Heart right ventricle (tissue), 16 donors: ENCODE measurements at regions not wholly inside any gene's neighbourhood (a gene's known extent, or its start where the extent isn't known, plus 50 kb on each side); places are given as distances from the start of the nearest gene placed in this dataset.

Experiments used
- ATAC-seq, 8 donors: fragments of 200-7000 bp; cut with Tn5 transposase; one replicate each; pipeline ENCODE4 v1.9.1; 2020; ENCODE audit warnings: mild to moderate bottlenecking in 8 of 8, moderate library complexity in 8 of 8, moderate number of reproducible peaks in 1 of 8
- DNase-seq, 2 donors: peaks; one replicate each; pipeline ENCODE4 v3.0.0-alpha.2; 2020
- H3K27ac ChIP-seq, 10 donors: fragments of 200-600 bp; sonication (generic) in 2 of 10; one replicate each; pipeline versions ENCODE4 v1.5.0 to v1.8.0; 2020 to 2022; ENCODE audit warnings: mild to moderate bottlenecking in 3 of 10
- H3K27me3 ChIP-seq, 7 donors: fragments of 200-600 bp; one replicate each; pipeline ENCODE4 v1.8.0; 2021 to 2022; ENCODE audit warnings: mild to moderate bottlenecking in 2 of 7
- H3K36me3 ChIP-seq, 9 donors: fragments of 200-600 bp; sonication (generic) in 1 of 9; one replicate each; pipeline versions ENCODE4 v1.5.0 to v1.8.0; 2020 to 2022; ENCODE audit warnings: mild to moderate bottlenecking in 2 of 9
- H3K4me1 ChIP-seq, 9 donors: fragments of 200-600 bp; sonication (generic) in 1 of 9; one replicate each; pipeline versions ENCODE4 v1.5.0 to v1.8.0; 2020 to 2022; ENCODE audit warnings: mild to moderate bottlenecking in 4 of 9
- H3K4me3 ChIP-seq, 10 donors: fragments of 200-600 bp; sonication (generic) in 2 of 10; one replicate each; pipeline versions ENCODE4 v1.5.0 to v1.8.0; 2020 to 2022; ENCODE audit warnings: mild to moderate bottlenecking in 7 of 10, moderate library complexity in 2 of 10
- H3K9me3 ChIP-seq, 11 donors: fragments of 200-600 bp in 10 of 11; sonication (generic) in 2 of 11; one replicate each; pipeline versions ENCODE4 v1.5.0 to v1.8.0; 2013 to 2022; ENCODE audit warnings: mild to moderate bottlenecking in 2 of 11, control low read depth in 1 of 11, moderate library complexity in 1 of 11
- WGBS, 2 donors: extraction: QIAGEN DNeasy Blood & Tissue Kit; methylation state at CpG; one replicate each; pipeline ENCODE4 v1.1.7; 2013; ENCODE audit warnings: inconsistent platforms in 1 of 2; 5-methylcytosine and 5-hydroxymethylcytosine counted together
- intact Hi-C, 10 donors: fragments of 100-400 bp; cut with DNase I; formaldehyde crosslinking; loops; one replicate each; pipeline versions ENCODE4 v1.11.1 to v1.14.2; 2022
- TF ChIP-seq, protein P1 (sequence below), 9 donors: fragments of 200-600 bp; sonication (generic) in 2 of 9; IDR thresholded peaks; one replicate each; pipeline versions ENCODE4 v1.5.0 to v1.8.0; 2021 to 2022; ENCODE audit warnings: antibody characterized with exemption in 9 of 9, mild to moderate bottlenecking in 5 of 9, moderate library complexity in 1 of 9
- donor health status: Arrhythmogenic right ventricular cardiomyopathy.
- donor health status: ischemic (EF 13 %, LVEDD 7.1; RV severe dilation, severe dysfunction).
- donor health status: healthy with polysubstance abuse.
- donor health status: DM: no; HTN: yes; CAD: no.
- donor health status: DM: no; HTN: no; CAD: no.
- donor health status: ischemic (EF 25% LVEDD 6.9; RV normal size, moderate dysfunction).
- donor health status: ischemic (EF 25% LVEDD 5.7; RV mildly dilated, moderate dysfunction).
- donor health status: healthy.
- donor health status: DM: yes; HTN: yes; CAD: no.
- donor health status: Ischemic cardiomyopathy.
- donor health status: ischemic (EF 35%, LVEDD 5.7; RV mildly dilated, moderate dysfunction).
- donor health status: nonischemic (EF 11% LVEDD 7.7; RV severe dilation, severe dysfunction).
- donor health status: DM: yes; HTN: yes; CAD: no.
- donor health status: PGD.
- donor health status: ischemic (EF 29% LVEDD 5.4; RV normal size, mild dysfunction).
- donor health status: nonischemic (EF 23%, LVEDD 6.1; RV moderate dilation, normal function).

DNA sequence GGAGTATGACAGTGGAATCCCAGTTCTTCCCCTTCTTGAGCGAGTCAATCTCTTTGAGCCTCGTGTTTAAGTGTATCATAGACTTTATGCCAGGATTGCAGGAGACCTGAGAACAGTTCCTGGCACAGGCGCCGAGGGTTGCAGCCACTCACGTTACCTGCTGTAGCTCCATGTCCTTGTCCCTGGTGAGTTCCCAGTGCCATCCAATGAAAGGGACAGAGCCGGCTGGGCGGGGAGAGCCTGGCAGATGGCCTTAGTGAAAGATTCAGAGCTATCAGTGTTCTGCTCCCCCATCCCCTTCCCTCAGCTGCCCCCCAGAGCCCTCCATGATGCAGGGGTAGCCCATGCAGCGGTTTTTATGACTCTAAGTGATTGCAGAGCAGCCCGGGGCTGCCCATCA is 554.0 kb downstream of the BNC2 start:
- Histone ChIP-seq H3K4me1 (peaks cover 0 to 15% (median 0%) of the 10 kb centered on the region in 9 donors), H3K27ac (peak overlapping the region in 1 of 10 donors; percentile 27), H3K36me3 (no peaks in the 10 kb centered on the region), H3K27me3 (peaks cover 0 to 7% (median 0%) of the 10 kb centered on the region in 7 donors), H3K9me3 (peaks cover 0 to 7% (median 0%) of the 10 kb centered on the region in 11 donors), H3K4me3 (no peak overlapping the region)
- TF ChIP-seq, protein P1, sequence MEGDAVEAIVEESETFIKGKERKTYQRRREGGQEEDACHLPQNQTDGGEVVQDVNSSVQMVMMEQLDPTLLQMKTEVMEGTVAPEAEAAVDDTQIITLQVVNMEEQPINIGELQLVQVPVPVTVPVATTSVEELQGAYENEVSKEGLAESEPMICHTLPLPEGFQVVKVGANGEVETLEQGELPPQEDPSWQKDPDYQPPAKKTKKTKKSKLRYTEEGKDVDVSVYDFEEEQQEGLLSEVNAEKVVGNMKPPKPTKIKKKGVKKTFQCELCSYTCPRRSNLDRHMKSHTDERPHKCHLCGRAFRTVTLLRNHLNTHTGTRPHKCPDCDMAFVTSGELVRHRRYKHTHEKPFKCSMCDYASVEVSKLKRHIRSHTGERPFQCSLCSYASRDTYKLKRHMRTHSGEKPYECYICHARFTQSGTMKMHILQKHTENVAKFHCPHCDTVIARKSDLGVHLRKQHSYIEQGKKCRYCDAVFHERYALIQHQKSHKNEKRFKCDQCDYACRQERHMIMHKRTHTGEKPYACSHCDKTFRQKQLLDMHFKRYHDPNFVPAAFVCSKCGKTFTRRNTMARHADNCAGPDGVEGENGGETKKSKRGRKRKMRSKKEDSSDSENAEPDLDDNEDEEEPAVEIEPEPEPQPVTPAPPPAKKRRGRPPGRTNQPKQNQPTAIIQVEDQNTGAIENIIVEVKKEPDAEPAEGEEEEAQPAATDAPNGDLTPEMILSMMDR (IDR thresholded peaks at IDR 0.05): no peak
- no peak for DNase-seq
- ATAC-seq: no peak
- intact Hi-C loops: no loop called here
- 83 to 86% methylated on average over 9 of the region's 9 CpGs for WGBS, 2 donors

DNA sequence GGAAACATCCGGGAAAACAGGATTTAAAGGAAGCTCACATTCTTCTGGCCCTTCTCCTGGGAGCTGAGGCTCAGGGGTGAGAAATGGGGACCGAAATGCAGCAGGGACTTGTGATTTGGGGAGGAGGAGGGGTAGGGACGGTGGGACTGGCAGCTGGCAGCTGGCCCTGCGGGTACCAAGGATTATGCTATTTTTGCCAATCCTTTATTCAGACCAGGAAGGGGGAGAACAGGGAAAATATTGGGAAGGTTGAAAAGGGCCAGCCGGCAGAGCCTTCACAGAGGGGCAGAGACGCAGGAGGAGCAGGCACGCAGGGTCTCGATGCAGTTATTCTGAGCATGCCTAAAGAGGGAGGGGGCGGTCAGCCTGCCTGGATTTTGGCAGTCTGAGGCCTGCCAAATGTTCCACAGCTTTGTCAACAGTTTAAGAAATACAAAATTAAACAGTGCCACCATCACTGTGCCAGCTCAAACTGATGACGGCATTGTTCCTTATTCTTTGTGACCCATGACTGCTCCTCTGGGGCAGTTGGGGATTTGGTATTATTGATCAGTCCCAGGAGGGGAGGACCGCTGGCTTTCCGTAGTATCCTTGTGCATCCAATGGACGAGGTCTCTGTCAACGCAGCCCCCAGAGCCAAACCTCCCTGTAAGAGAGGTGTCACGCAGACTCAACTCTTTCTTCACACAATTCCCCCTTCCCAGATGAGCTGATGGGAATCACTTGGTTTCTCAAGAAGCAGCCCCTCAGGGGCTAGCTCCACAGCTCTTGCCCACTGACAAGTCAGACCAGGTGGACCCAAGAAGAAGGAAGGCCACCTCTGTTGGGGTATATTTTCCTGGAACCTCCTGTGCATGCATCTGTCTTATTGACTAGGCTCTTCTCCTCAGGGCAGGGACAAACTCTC is 553.3 kb downstream of the BNC2 start:
- ATAC-seq: no peak
- Histone ChIP-seq H3K36me3 (no peaks in the 10 kb centered on the region), H3K4me3 (no peak overlapping the region), H3K4me1 (peaks cover 0 to 22% (median 0%) of the 10 kb centered on the region in 9 donors), H3K27ac (no peak overlapping the region), H3K9me3 (peaks cover 0 to 7% (median 0%) of the 10 kb centered on the region in 11 donors), H3K27me3 (peaks cover 0 to 7% (median 0%) of the 10 kb centered on the region in 7 donors)
- DNase-seq: no peak
- TF ChIP-seq, protein P1 (IDR thresholded peaks at IDR 0.05): no peak
- intact Hi-C loops: no loop called here
- 73 to 74% methylated on average over 15 of the region's 15 CpGs for WGBS, 2 donors

DNA sequence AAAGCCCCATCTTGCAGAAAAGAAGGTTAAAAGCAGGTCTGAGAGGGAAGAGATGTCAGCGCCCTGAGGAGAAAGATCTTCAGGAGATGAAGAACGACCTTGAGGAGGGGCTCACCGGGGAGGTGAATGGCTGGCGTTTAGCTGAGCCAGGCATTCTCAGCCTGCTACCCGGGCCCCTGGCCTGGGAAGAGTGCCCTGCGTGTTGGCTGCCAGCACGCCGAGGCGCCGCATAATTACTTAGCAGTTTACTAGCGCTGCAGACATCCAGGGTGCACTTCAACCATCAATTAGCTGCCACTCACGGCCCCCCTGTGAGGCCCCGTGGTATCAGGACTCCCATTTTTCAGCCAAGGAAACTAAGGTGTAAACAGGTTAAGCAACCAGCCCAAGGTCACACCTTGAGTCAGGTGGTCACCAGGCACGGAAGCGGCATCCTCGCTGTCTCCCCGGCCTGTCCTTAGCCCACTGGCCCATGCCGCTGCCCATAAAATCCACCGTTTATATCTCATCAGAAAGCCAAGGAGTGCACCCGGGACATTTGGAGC is 551.9 kb downstream of the BNC2 start:
- no peak for ATAC-seq
- H3K4me1 ChIP-seq: peaks cover 0 to 27% (median 0%) of the 10 kb centered on the region in 9 donors

DNA sequence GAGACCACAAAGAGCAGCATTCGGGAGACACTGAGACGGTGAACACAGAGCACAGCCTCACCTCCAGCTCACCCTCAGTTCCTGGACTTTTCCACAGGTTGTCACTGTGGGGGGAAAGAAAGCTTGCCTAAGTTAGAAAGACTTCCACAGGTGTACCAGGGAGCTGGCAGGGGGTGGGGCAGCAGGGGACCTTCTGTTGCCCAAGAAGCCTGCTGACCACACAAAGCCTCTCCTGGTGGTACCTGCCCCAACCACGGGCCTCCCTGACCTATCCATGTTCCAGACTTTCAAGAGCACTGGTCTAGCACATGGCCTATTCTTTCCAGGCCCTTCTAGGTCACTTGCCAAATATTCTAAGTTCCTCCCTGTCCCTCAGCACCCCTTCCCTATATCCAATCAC is 550.8 kb downstream of the BNC2 start:
- ATAC-seq (no peak), DNase-seq (no peak)
- H3K36me3 ChIP-seq: no peaks in the 10 kb centered on the region
- H3K27me3 ChIP-seq: peaks cover 0 to 4% (median 0%) of the 10 kb centered on the region in 7 donors
- intact Hi-C loops: no loop called here
- no peak overlapping the region for H3K4me3 ChIP-seq
- peaks cover 0 to 27% (median 0%) of the 10 kb centered on the region in 9 donors for H3K4me1 ChIP-seq
- H3K9me3 ChIP-seq: peaks cover 0 to 7% (median 0%) of the 10 kb centered on the region in 11 donors
- WGBS, 2 donors: 91 to 100% methylated on average over 3 of the region's 3 CpGs
- TF ChIP-seq, protein P1 (IDR thresholded peaks at IDR 0.05): no peak
- H3K27ac ChIP-seq: no peak overlapping the region

More for the DNA sequence above, 551.9 kb downstream of the BNC2 start:
- no peak overlapping the region for H3K4me3 ChIP-seq
- H3K27me3 ChIP-seq: peaks cover 0 to 5% (median 0%) of the 10 kb centered on the region in 7 donors
- no peaks in the 10 kb centered on the region for H3K36me3 ChIP-seq
- H3K9me3 ChIP-seq: peaks cover 0 to 7% (median 0%) of the 10 kb centered on the region in 11 donors
- 88 to 94% methylated on average over 20 of the region's 20 CpGs for WGBS, 2 donors
- intact Hi-C loops: no loop called here
- H3K27ac ChIP-seq: no peak overlapping the region
- no peak for DNase-seq
- TF ChIP-seq, protein P1 (IDR thresholded peaks at IDR 0.05): no peak
